ENCODE measurements at regions not wholly inside any gene's neighbourhood (a gene's known extent, or its start where the extent isn't known, plus 50 kb on each side); places are given as distances from the start of the nearest gene placed in this dataset.
"Not testable (repeated sequence)": the region's sequence is repeated elsewhere in the genome, so short reads cannot be mapped to it uniquely, and the experiment has no call there.

DNA sequence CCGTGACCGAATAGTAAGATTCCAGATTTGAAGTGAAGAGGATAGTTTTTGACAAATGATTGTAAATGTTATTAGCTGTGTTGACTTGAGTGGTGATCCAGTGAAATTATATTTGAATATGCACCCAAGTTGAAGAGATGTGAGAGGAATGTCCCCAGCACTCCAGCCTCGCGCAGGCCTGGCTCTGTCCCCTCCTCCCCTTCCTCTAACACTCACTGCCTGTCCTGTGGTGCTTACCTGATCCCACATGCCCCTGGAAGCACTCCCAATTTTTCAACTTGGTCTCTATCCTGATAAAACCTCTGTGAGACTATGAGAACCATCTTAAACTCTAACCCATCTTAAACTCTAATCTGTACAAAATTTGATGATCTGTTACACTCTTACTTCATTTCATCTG is 154.7 kb upstream of the LRP1B start:
- no peak overlapping the region for H3K4me3 Mint-ChIP-seq
- no peak for DNase-seq
- no peak overlapping the region for H3K27ac Mint-ChIP-seq
- no peaks in the 10 kb centered on the region for H3K36me3 Mint-ChIP-seq (ENCODE audit: low read depth)
- intact Hi-C loops (cut with micrococcal nuclease): no loop called here
- CTCF ChIA-PET: no interaction called here
- no peaks in the 10 kb centered on the region for H3K9me3 Mint-ChIP-seq
- no peak for ATAC-seq (ENCODE audit: low read depth)
- H3K27me3 Mint-ChIP-seq: no peaks in the 10 kb centered on the region
- no peaks in the 10 kb centered on the region for H3K4me1 Mint-ChIP-seq
- TF ChIP-seq, protein P1, sequence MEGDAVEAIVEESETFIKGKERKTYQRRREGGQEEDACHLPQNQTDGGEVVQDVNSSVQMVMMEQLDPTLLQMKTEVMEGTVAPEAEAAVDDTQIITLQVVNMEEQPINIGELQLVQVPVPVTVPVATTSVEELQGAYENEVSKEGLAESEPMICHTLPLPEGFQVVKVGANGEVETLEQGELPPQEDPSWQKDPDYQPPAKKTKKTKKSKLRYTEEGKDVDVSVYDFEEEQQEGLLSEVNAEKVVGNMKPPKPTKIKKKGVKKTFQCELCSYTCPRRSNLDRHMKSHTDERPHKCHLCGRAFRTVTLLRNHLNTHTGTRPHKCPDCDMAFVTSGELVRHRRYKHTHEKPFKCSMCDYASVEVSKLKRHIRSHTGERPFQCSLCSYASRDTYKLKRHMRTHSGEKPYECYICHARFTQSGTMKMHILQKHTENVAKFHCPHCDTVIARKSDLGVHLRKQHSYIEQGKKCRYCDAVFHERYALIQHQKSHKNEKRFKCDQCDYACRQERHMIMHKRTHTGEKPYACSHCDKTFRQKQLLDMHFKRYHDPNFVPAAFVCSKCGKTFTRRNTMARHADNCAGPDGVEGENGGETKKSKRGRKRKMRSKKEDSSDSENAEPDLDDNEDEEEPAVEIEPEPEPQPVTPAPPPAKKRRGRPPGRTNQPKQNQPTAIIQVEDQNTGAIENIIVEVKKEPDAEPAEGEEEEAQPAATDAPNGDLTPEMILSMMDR (IDR thresholded peaks at IDR 0.05): no peak
- POLR2A ChIA-PET: no interaction called here

DNA sequence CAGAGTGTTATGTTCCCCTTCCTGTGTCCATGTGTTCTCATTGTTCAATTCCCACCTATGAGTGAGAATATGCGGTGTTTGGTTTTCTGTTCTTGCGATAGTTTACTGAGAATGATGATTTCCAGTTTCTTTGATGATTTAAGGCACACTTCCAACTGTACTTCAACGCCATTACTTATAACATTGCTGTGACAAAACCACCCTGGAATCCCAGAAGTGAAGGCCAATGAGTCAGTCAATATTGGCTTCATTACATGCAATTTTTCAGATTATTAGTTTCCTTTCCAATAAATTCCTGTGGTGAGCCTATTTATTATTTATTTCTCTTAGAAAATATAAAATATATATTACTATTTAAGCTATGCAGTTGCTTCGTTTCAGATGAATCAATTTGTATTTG is 153.5 kb upstream of the LRP1B start:
- ATAC-seq (ENCODE audit: low read depth); H3K4me3 Mint-ChIP-seq; H3K27ac Mint-ChIP-seq; H3K4me1 Mint-ChIP-seq; DNase-seq; CTCF ChIA-PET; H3K36me3 Mint-ChIP-seq (ENCODE audit: low read depth); POLR2A ChIA-PET; H3K9me3 Mint-ChIP-seq; H3K27me3 Mint-ChIP-seq; intact Hi-C loops (cut with micrococcal nuclease): not testable (repeated sequence)

DNA sequence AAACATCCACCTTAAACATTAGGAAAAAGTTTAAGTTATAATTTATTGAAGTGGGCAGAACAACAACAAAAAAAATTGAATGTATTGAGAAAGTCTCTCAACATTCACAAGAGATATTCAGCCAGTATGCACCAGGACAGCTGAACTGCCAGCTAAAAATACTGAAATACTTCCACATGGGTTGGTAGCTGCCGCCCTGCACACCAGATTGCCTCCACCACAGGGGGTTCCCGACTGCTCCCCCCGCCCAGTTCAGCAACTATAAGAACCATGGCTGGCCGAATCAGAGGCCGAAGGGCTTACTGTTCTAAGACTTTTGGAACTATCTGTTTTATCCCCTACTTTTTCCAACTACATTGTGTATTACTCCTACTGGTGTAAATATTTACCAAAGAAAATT is 150.0 kb upstream of the LRP1B start:
- ChIA-PET CTCF (no interaction called here), POLR2A (no interaction called here)
- Mint-ChIP-seq H3K4me1 (no peaks in the 10 kb centered on the region), H3K36me3 (ENCODE audit: low read depth) (no peaks in the 10 kb centered on the region), H3K9me3 (no peaks in the 10 kb centered on the region), H3K4me3 (no peak overlapping the region), H3K27me3 (no peaks in the 10 kb centered on the region), H3K27ac (no peak overlapping the region)
- ATAC-seq (ENCODE audit: low read depth) (no peak), DNase-seq (no peak)
- intact Hi-C loops (cut with micrococcal nuclease): no loop called here
- TF ChIP-seq, protein P1 (IDR thresholded peaks at IDR 0.05): no peak

DNA sequence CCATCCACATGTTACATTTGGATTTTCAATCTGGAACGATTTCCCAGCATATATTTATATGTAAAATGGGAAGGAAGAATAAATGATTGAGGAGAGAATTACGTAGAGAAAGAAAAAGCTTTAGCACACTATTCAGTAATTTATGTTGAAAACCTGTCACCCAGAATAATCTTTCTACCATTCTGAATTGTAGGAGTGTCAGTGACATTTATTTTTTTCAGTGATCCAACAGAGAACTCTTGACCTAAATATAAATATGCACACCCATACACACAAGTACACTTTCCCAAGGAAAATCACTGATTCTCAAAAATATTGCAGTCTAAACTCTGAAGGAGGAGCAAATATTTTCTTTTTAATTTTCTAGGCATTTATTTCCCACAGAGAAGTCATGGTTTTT is 140.2 kb upstream of the LRP1B start:
- no peaks in the 10 kb centered on the region for H3K27me3 Mint-ChIP-seq
- TF ChIP-seq, protein P1 (IDR thresholded peaks at IDR 0.05): no peak
- H3K4me1 Mint-ChIP-seq: no peaks in the 10 kb centered on the region
- H3K36me3 Mint-ChIP-seq (ENCODE audit: low read depth): no peaks in the 10 kb centered on the region
- no peak overlapping the region for H3K27ac Mint-ChIP-seq
- DNase-seq: no peak
- ChIA-PET CTCF (no interaction called here), POLR2A (no interaction called here)
- ATAC-seq (ENCODE audit: low read depth): no peak
- no peak overlapping the region for H3K4me3 Mint-ChIP-seq
- intact Hi-C loops (cut with micrococcal nuclease): no loop called here
- H3K9me3 Mint-ChIP-seq: no peaks in the 10 kb centered on the region

DNA sequence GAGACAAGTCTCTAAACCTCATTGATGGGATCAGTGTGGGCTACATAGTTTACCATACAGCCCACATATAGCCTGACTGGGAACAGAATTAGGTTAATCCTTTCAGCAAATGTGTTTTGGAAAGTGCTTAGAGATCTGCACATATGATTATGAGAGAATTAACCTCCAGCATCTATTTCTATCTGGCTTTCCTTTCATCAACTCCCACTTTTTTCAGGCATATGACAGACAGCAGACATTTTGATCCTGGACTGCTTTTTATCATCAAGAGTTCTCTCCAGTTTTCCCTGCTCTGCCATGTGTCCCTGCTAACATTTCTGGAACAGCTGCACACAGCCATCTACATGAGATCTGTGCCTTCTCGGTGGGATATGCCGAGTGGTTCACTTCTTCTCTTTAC is 139.5 kb upstream of the LRP1B start:
- ATAC-seq (ENCODE audit: low read depth): no peak
- DNase-seq: no peak
- ChIA-PET POLR2A (no interaction called here), CTCF (no interaction called here)
- no peaks in the 10 kb centered on the region for H3K9me3 Mint-ChIP-seq
- TF ChIP-seq, protein P1 (IDR thresholded peaks at IDR 0.05): no peak
- H3K36me3 Mint-ChIP-seq (ENCODE audit: low read depth): no peaks in the 10 kb centered on the region
- H3K4me3 Mint-ChIP-seq: no peak overlapping the region
- intact Hi-C loops (cut with micrococcal nuclease): no loop called here
- H3K27ac Mint-ChIP-seq: no peak overlapping the region
- no peaks in the 10 kb centered on the region for H3K27me3 Mint-ChIP-seq
- no peaks in the 10 kb centered on the region for H3K4me1 Mint-ChIP-seq

DNA sequence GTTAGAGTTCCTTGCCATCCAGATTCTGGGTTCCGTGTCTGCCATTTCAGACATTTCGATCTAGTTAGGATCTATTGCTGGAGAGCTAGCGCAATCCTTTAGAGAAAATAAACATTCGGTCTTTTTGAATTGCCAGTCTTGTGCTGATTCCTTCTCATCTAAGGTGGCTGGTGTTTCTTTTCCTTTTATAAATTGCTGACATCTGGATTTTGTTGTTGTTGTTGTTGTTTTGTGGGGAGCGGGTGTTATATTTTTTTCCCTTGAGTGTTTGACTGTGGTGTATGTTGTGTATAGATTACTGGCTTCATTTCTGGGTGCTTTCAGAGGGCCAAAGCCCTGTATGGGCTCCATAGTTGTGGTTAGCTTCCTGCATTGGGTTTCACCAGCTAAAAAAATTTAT is 128.5 kb upstream of the LRP1B start:
- ChIA-PET POLR2A (no interaction called here), CTCF (no interaction called here)
- TF ChIP-seq, protein P1 (IDR thresholded peaks at IDR 0.05): no peak
- H3K4me1 Mint-ChIP-seq: peaks cover 5% of the 10 kb centered on the region
- H3K4me3 Mint-ChIP-seq: no peak overlapping the region
- no peak overlapping the region for H3K27ac Mint-ChIP-seq
- H3K9me3 Mint-ChIP-seq: peaks cover 1% of the 10 kb centered on the region
- ATAC-seq (ENCODE audit: low read depth) (no peak), DNase-seq (no peak)
- intact Hi-C loops (cut with micrococcal nuclease): no loop called here
- H3K27me3 Mint-ChIP-seq: no peaks in the 10 kb centered on the region
- no peaks in the 10 kb centered on the region for H3K36me3 Mint-ChIP-seq (ENCODE audit: low read depth)
